ENCODE measurements at regions not wholly inside any gene's neighbourhood (a gene's known extent, or its start where the extent isn't known, plus 50 kb on each side); places are given as distances from the start of the nearest gene placed in this dataset.

DNA sequence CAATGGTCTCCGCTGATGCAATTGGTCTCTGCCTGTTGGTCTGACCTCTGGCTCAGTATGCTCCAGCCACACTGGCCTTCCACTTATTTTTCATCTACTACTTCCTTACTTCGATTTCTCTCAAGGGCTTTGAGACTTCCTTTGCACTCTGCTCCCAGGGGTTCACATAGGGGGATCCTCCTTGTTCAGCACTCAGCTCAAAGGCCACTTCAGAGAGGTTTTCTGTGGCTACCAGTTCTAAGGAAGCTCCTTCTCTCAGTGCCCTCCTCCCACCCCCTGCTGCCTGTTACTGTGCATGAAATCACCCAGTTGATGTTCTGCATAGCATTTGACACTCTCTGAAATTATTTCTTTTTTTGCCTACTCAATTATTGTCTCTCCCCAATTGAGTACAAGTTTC is 476.4 kb downstream of the HS3ST3B1 start:
- H3K27me3 ChIP-seq: no peaks in the 10 kb centered on the region
- H3K36me3 ChIP-seq: no peaks in the 10 kb centered on the region
- intact Hi-C loops (cut with DNase I; ENCODE audit: low total_unique reads): no loop called here
- in situ Hi-C loops (cut with MboI; ENCODE audit: low sequenced_read_pairs in 4 of 4): no loop called here
- no peak for DNase-seq
- no peaks in the 10 kb centered on the region for H3K9me3 ChIP-seq
- TF ChIP-seq, protein P1, sequence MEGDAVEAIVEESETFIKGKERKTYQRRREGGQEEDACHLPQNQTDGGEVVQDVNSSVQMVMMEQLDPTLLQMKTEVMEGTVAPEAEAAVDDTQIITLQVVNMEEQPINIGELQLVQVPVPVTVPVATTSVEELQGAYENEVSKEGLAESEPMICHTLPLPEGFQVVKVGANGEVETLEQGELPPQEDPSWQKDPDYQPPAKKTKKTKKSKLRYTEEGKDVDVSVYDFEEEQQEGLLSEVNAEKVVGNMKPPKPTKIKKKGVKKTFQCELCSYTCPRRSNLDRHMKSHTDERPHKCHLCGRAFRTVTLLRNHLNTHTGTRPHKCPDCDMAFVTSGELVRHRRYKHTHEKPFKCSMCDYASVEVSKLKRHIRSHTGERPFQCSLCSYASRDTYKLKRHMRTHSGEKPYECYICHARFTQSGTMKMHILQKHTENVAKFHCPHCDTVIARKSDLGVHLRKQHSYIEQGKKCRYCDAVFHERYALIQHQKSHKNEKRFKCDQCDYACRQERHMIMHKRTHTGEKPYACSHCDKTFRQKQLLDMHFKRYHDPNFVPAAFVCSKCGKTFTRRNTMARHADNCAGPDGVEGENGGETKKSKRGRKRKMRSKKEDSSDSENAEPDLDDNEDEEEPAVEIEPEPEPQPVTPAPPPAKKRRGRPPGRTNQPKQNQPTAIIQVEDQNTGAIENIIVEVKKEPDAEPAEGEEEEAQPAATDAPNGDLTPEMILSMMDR (IDR thresholded peaks at IDR 0.05 in 4 of 5, conservative IDR thresholded peaks at IDR 0.05 in 1 of 5): no peak
- TF ChIP-seq POLR2A (IDR thresholded peaks at IDR 0.05): no peak
- H3K27ac ChIP-seq: no peak overlapping the region
- no peak overlapping the region for H3K4me3 ChIP-seq
- no peak for ATAC-seq
- no peaks in the 10 kb centered on the region for H3K4me1 ChIP-seq

DNA sequence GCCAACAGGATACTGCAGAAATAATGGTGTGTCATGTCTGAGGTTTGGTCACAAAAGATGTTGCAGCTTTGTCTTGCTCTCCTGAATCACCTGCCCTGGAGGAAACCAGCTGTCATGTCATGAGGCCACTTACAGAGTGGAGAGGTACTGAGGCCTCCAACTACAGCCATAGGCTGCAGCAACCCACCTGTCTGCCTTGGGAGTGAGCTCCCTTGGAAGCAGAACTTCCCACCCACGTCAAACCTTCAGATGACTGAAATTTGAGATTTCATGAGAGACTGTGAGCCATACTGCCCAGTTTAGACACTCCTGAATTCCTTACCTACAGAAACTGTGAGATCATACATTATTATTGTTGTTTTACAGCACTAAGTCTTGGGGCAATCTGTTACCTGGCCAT is 475.9 kb downstream of the HS3ST3B1 start:
- in situ Hi-C loops (cut with MboI; ENCODE audit: low sequenced_read_pairs in 4 of 4): no loop called here
- no peak for DNase-seq
- Histone ChIP-seq H3K9me3 (no peaks in the 10 kb centered on the region), H3K27ac (no peak overlapping the region), H3K4me3 (no peak overlapping the region), H3K27me3 (no peaks in the 10 kb centered on the region), H3K36me3 (no peaks in the 10 kb centered on the region), H3K4me1 (no peaks in the 10 kb centered on the region)
- ATAC-seq: no peak
- intact Hi-C loops (cut with DNase I; ENCODE audit: low total_unique reads): no loop called here
- no peak for TF ChIP-seq POLR2A (IDR thresholded peaks at IDR 0.05)
- TF ChIP-seq, protein P1 (IDR thresholded peaks at IDR 0.05 in 4 of 5, conservative IDR thresholded peaks at IDR 0.05 in 1 of 5): no peak

DNA sequence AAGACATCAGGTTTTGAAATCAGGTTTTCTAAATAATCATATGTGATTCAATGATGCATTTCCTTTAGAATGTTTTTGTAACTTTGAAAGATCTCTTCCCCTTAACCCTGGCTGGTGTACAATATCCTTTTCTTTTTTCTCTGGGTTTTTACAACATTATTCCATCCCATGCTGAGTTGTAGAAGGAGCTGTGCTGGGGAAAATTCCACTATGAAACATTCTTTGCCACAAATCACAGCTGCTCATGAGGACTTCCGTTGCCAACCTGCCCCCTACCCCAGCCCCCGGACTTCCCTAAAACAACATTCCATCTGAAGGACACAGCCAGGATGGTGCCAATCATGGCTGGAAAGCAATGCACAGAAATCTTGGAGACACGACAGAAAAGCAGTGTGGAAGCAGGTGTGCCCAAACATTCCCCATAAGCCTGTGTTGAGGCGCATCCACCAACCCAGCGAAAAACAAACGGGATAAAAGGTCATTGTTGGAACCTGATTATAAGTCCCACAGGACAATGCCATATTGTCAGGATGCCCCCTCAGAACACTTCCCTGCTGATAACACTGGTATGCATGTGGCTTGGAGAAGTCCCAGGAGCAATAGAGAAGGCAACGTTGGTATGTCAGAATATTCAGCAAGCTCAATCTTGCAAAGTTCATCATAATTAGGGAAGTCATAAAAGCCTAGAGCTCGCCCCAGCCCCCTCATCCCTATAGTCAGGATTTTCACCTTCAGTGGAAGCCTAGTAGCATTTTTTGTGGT is 475.0 kb downstream of the HS3ST3B1 start:
- intact Hi-C loops (cut with DNase I; ENCODE audit: low total_unique reads): no loop called here
- Histone ChIP-seq H3K27me3 (no peaks in the 10 kb centered on the region), H3K9me3 (no peaks in the 10 kb centered on the region), H3K4me3 (no peak overlapping the region), H3K4me1 (no peaks in the 10 kb centered on the region), H3K36me3 (no peaks in the 10 kb centered on the region), H3K27ac (no peak overlapping the region)
- DNase-seq: no peak
- in situ Hi-C loops (cut with MboI; ENCODE audit: low sequenced_read_pairs in 4 of 4): no loop called here
- ATAC-seq: no peak
- no peak for TF ChIP-seq POLR2A (IDR thresholded peaks at IDR 0.05)
- TF ChIP-seq, protein P1 (IDR thresholded peaks at IDR 0.05 in 4 of 5, conservative IDR thresholded peaks at IDR 0.05 in 1 of 5): no peak

DNA sequence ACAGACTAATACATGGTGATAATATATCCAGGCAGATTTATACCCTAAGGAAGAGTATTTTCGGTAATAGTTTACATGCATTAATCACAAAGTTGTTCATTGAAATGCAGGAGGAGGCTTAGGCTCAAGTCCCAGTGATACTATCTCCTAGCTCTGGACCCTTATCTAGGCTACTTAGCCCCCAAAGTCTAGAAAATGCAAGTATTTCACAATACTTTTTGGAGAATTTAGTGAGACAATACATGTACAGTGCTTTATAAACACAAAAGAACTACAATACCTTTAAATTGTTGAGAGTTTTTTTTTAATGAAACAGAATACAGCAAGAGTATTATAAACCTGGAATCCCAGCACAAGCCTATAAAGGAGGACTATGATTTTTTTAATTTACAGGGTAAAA is 473.9 kb downstream of the HS3ST3B1 start:
- no peak for TF ChIP-seq POLR2A (IDR thresholded peaks at IDR 0.05)
- TF ChIP-seq, protein P1 (IDR thresholded peaks at IDR 0.05 in 4 of 5, conservative IDR thresholded peaks at IDR 0.05 in 1 of 5): no peak
- H3K27me3 ChIP-seq: no peaks in the 10 kb centered on the region
- intact Hi-C loops (cut with DNase I; ENCODE audit: low total_unique reads) (no loop called here), in situ Hi-C loops (cut with MboI; ENCODE audit: low sequenced_read_pairs in 4 of 4) (no loop called here)
- H3K36me3 ChIP-seq: no peaks in the 10 kb centered on the region
- no peak overlapping the region for H3K27ac ChIP-seq
- H3K9me3 ChIP-seq: no peaks in the 10 kb centered on the region
- no peak overlapping the region for H3K4me3 ChIP-seq
- DNase-seq (no peak), ATAC-seq (no peak)
- H3K4me1 ChIP-seq: no peaks in the 10 kb centered on the region

DNA sequence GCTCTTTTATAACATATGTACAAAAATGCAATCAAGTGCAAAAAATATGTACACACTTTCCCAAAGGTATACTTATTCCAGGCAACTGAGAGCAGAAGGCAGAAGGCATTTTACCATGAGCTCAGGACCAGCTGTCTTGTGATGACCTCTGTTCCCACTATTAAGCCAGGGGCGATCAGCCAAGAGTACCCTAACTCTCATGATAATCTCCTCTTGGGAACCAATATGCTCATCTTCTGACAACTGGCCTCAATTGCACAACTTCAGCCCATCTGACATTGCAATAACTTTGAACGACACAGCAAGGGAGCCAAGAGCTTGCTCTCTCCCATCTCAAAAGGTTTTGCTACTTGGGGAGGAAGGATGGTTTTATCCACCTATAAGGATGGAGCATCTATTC is 471.9 kb downstream of the HS3ST3B1 start:
- Histone ChIP-seq H3K36me3 (no peaks in the 10 kb centered on the region), H3K27ac (no peak overlapping the region), H3K4me1 (no peaks in the 10 kb centered on the region), H3K4me3 (no peak overlapping the region), H3K27me3 (no peaks in the 10 kb centered on the region), H3K9me3 (no peaks in the 10 kb centered on the region)
- no peak for TF ChIP-seq POLR2A (IDR thresholded peaks at IDR 0.05)
- TF ChIP-seq, protein P1 (IDR thresholded peaks at IDR 0.05 in 4 of 5, conservative IDR thresholded peaks at IDR 0.05 in 1 of 5): no peak
- ATAC-seq (no peak), DNase-seq (no peak)
- intact Hi-C loops (cut with DNase I; ENCODE audit: low total_unique reads): no loop called here
- in situ Hi-C loops (cut with MboI; ENCODE audit: low sequenced_read_pairs in 4 of 4): no loop called here

Data from gastrocnemius medialis (tissue), 4 donors.